ENCODE measurements at regions not wholly inside any gene's neighbourhood (a gene's known extent, or its start where the extent isn't known, plus 50 kb on each side); places are given as distances from the start of the nearest gene placed in this dataset.
A peak's percentile ranks its signal among the peaks of the same experiment; 100 is the strongest.
"Not testable (repeated sequence)": the region's sequence is repeated elsewhere in the genome, so short reads cannot be mapped to it uniquely, and the experiment has no call there.

DNA sequence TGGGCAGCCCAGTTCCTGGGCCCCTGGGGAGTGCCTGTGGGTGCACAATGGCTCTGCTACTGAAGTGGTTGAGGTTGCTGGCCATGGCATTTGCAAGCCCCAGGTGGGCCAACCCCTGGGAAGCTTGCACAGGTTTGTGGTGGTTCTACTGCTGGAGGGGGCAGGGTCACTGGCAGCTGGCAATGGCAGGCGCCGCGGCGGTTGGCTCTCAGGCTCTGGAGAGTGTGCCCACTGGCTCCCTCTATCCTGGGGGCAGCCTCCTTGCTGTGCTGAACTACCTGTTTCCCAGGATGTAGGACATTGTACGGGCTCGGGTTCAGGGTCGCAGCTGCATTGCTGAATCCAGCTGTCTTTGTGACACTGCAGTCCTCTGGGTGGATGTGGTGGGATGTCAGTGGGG, 180.2 kb upstream of the HES1 start:
- DNase-seq (ENCODE audit: low spot score), result no peak

DNA sequence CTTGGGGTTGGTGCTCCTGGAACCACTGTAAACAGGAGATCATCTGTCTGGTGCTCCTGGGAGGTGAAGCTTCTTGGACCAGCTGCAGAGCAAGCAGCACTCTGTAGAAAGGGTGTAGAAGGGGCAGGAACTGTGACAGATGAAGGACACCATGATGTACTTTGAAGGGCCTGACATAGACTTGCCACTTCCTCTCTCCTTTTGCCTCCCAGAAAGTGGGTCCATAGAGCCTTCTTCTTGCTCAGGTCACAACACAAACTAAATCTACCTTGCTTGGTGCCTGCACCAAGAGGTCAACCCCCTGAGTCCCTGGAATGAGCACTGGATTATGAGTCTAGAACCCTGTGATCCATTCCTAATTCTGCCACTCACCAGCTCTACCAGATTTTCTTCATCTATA, 176.1 kb upstream of the HES1 start:
- no peak for DNase-seq (ENCODE audit: low spot score)

DNA sequence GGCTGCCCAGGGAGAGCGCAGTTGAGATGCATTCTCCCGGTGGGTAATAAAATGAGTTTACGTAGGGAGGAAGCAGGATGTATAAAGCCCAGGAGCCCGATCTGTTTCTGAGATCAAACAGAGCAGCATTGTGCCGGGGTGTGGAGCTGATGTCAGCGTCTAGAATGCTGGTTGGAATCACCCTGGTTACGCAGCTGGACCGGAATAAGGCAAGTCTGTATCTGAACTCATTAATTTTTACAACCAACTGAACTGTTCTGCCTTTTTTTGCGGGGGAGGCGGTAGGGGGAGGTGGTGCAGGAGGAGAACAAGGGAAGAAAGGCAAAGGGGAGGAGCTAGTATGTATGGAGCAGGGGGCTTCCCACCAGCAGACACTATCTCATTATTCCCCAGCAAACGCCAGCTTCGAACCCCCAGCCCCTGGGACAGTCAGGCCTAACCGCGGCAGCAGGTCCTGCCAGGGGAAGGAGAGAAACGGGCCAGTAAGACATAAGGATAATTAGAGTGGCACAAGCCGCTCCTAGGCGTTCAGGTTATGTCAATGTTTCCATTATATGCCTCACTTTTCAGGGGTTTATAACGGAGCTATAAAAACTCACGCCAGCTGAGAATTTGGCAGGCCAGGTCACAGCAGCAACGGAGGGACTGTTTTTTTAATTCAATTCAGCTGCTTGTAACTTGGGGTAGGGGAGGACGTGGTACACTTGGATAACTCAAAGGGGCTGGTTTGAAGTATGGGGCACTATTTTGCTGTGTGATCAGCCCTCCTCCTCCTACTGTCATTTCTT, 175.3 kb upstream of the HES1 start:
- no peak for DNase-seq (ENCODE audit: low spot score)

DNA sequence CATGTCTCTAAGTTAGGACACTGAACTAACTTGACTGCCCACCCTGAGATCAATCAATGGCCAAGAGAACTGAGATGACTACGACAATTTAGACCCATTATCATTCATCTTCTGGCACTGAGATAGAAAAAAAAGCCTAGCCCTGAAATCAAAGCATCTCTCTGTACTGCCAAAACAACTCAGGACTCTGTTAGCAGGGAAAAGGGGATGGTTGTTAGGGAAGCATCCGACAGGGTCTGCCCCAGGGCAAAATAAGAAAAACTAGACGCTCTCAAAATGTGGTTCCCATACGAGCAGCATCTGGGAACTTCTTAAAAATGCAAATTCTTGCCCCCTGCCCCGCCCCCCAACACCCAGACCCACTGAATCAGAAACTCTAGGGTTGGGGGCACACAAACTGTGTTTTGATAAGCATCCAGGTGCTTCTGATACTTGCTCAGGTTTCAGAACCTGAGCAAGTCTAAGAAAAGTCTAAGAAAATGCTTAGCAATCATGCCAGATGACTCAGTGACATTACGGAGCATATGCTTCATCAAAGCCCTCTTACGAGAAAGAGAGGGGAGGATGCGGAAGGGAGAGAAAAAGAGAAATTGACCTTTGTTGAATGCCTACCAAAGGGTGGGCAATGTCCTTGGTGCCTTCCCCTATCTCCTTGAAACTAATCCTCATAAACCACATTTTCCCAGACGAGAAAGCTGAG, 172.8 kb upstream of the HES1 start:
- DNase-seq (ENCODE audit: low spot score), result no peak

DNA sequence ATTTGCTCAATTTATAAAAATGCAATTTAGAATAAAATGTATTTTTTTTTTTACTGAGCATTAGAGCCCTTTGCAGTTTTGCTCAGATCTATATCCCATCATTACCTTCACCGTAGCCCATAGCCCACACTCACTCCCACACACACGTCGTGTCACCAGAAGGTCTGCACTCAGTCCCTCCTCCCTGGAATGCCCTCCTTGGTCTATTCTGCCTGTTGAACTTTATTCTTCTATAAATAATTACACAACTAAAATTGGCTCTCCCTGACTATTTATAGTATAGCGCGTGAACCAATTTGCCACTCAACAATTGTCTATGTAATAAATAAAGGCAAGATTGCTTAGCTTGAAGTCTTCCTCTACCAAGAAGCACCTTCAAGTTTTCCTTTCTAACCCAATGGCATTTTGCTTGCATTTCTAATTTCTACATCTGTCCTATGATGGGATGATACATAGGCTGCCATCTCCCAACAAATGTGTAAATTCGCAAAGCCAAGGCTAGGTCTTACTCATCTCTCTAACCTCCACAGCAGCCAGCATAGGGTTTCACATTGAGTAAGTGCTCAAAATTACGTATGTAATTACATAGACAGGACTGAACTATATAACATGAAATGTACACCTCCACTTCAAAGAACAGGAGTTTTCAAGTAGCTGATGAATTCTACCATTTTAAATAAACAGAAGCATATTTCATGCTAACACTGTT, 172.0 kb upstream of the HES1 start:
- DNase-seq (ENCODE audit: low spot score), result no peak

DNA sequence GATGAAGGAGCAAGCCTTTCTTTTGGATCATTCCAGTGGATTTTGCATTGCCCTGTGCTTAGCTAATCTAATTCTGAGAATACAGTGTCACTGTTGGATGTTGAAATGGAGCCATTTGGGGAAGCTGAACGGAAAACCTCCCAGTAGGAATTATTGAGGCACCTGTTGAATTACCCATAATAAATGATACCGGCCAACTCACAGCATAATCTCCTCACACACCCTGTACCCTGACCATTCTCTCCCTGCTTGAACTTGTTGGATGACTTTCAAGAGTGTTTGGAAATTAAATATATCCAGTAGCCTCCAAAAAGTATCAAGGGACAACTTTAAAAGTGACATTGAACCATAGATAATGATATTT, 171.4 kb upstream of the HES1 start:
- DNase-seq (ENCODE audit: low spot score), result no peak

DNA sequence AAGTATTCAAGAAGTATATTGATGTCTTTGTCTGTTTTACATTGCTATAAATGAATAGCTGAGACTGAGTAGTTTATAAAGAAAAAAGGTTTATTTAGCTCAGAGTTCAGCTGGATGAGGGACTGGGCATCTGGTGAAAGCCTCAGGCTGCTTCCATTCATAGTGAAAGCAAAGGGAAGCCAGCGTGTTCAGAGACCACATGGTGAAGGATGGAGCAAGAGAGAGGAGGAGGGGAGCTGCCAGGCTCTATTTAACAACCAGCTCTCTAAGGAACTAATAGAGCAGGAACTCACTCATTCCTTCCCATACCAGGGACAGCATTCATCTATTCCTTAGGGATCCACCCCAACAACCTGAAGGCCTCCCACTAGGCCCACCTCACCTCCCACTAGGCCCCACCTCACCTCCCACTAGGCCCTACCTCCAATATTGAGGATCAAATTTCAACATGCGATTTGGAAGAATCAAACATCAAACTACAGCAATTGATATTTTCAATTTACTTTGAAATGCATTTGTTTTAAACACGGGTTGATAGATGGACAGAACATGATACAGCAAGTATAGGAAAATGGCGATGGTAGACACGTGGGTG, 167.5 kb upstream of the HES1 start:
- no peak for DNase-seq (ENCODE audit: low spot score)

DNA sequence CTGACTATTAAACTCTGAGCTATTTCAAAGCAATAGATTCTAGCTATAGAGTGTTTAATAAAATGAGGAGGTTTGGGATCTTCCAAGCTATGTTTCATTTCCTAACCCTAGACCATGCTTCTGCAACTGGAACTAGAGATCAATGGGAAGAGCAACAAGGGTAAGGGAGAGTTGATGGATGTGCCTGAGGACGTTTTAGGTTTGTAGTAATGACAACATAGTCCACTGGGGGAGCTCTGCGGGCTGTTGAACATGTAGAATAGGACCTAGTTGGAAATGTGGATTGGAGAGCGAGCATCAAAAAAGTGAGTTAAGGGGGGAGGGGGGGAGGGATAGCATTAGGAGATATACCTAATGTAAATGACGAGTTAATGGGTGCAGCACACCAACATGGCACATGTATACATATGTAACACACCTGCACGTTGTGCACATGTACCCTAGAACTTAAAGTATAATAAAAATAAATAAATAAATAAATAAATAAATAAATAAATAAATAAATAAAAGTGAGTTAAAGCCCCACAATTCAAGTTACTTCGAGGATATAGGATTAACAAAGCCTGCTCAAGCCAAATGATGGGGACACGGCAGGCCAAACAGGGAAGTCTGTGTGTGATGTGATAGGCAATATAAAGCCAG, 165.7 kb upstream of the HES1 start:
- DNase-seq (ENCODE audit: low spot score), result not testable (repeated sequence)

DNA sequence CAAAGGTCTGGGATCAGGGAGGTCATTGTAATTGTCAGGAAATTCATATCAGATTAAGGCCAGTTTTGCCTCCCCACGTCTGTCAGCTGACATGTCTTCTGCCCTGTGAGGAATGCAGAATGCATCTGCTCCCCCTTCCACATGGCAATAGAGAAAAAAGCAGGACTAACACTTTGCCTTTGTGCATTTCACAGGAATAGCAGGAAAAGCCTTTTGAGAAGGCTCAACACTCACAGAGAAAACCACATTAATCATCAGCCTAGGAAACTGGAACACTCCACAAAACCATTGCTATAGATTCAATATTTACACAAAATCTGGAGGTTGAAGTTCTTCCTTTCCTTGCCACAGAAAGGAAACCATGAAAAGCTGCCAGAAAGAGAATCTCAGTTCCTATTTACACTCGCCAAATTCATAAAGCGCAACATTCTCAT, 165.2 kb upstream of the HES1 start:
- DNase-seq (ENCODE audit: low spot score), result no peak

DNA sequence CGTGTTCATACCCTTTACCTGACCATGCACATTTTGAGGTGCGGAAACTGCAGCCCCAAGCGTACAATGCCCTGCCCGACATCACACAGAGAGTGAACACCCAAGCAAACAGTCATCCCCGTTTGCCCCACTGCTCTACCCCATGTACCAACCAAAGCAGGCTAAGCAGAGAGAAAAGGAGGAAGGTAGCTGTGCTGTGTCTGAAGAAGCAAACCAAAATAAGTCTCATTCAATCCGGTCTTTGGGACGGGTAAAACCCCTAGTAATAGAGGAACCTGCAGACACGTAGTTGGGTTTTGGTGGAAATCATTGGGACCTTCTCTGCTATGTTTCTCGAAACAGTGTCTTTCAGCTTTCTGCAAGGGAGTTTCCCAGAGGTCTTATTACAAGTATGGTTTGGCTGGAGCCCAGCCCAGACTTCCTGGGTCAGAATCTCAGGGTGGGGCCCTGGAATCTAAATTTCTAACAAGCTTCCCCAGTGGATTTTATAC, 164.6 kb upstream of the HES1 start:
- peak; percentile 44 for DNase-seq (ENCODE audit: low spot score)

DNA sequence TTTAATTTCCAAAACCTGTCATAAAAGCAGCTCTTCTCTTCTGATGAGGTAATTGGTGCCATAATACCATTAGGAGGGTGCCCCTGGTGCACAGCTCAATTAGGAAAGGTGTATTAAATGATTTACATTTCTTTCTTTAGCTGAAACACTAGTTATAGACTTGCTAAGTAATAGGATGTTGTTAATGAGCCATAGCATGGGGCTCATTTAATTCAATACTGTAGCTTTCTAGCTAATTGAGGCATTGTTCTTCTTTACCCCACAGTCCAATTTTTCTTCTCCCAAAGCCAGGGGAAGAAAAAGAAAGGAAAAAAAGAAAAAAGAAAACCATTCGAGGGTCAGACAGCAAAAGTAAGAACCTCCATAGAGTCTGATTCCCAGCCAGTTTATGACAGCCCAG, 164.0 kb upstream of the HES1 start:
- no peak for DNase-seq (ENCODE audit: low spot score)

DNA sequence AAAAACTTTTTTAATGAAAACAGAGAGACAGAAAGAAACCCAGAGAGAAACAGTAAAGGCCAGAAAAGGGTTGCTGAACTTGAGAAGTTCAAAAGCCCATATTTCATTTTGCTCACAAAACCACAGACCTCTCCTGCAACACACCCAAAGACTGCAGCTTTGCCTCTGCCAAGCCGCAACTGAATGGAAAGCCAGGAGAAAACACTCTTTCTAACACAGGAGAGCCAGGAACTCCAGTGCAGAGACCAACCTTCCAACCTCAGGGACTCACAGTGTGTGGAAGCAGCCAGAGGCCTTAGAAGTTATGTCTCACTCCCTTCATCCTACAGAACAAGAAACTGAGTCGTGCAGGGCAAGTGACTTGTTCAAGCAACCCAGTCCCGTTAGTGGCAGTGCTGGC, 163.1 kb upstream of the HES1 start:
- DNase-seq (ENCODE audit: low spot score), result no peak

DNA sequence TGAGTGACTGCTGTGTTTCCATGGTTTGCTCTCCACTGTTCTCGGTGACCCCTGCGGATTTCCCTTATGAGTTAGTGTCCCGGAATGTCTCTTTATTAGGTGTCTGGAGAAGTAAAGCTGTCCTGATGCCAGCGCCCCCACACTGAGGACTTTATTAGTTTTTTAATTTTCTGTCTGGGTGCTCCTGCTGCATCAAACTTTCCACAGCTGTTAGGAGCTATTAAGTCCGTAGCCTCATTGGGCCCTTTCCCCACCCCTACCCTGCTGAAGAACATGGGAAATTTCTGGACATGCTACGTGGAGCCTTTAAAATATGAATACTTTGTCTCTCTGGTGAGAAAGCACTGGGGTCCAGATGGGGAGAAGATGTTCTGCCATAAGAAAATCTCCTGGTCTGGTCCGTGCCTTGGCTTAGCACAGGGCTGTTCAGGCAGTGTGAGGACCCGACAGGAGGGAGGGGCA, 161.7 kb upstream of the HES1 start:
- no peak for DNase-seq (ENCODE audit: low spot score)

DNA sequence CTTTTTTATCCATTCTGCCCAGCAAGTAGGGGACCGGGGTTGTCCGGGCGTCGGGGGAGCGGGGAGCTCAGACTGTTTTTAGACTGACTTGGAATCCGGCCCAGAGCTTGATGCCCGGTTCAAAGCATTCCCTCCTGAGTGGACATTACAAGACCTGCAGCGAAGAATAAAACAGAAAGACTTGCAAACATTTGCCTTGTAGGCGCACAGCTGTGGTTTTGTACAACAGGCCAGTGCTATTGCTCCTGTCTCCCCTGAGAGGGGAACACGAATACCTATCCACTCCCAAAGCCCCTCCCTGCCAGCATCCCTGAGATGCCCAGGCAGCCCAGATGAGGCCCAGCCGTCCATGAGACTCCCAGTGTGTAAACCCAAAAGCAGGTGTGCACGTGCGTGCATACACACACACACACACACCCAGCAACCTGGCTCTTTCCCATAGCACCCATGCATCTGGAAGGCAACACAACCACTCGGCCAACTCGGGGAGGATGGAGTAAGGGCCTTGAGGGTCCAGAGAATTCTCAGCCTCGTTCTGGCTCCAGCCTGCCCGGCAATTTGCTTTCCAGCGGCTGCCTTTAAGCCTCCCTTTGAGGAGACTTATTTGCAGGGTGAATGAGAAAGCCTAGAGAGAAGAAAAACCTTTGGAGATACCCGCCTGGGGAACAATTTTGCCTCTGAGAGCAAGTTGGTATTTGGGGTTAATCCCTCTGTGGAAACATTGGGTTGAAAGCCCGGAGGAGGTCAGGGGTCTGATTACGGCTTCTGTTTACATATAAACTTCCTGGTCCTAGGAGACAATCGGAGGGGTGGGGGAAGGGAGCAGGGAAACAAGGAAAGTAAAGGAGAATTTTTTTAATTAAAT, 161.0 kb upstream of the HES1 start:
- peak; percentile 26 for DNase-seq (ENCODE audit: low spot score)

DNA sequence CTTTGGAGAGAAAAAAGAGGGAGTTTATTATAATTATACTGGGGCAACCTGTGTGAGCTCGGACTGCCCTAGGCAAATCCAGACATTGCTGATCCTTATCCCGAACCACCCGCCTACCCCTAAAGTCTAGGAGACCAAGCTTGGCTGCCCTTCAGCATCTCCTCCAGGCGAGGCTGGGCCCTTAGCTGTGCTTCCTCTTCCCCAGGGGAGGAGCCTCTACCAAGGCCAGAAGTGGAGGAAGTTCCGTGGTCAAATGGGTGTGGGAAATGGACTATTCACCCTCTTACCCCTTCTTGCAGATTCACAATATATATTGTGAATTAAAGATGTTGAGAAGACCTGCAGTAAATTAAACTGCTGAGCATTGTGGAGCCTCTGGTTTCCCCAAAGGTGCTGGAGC, 158.3 kb upstream of the HES1 start:
- no peak for DNase-seq (ENCODE audit: low spot score)

DNA sequence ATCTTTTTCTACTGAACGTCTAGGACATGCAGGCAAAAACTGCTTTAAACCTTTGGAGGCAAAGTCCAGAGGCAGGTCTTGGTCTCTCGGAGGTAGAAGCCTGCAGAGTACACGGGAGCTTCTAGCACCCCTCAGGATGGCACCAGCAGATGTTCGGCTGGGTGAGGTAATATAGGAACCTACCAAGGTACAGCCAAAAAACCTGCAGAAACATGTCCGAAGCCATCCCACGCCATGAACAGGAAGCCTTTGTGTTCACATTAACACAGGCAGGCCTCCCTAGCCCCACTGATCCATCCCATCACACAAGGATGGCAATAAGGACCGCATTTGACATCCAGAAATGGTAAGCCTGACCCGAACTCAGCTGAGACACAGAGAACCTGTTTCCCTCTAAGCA, 157.9 kb upstream of the HES1 start:
- DNase-seq (ENCODE audit: low spot score), result no peak

DNA sequence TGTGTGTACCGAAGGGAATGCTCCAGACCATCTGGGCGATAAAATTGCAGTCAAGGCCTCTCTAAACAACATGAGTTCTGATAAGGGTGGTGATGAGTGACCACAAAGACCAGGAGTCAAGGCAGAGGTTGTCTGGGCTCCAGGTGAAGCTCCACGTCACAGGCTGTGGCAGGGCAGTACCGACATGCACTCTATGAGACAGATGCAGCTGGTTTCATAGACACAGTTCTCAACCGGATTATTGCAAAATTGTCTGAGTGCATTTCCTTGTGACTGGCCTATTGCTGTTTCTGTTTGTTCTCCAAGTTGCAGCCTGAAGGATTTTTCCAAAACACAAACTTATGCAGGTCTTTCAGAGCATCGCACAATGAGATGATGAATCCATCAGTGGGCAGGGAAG, 157.5 kb upstream of the HES1 start:
- DNase-seq (ENCODE audit: low spot score), result no peak

DNA sequence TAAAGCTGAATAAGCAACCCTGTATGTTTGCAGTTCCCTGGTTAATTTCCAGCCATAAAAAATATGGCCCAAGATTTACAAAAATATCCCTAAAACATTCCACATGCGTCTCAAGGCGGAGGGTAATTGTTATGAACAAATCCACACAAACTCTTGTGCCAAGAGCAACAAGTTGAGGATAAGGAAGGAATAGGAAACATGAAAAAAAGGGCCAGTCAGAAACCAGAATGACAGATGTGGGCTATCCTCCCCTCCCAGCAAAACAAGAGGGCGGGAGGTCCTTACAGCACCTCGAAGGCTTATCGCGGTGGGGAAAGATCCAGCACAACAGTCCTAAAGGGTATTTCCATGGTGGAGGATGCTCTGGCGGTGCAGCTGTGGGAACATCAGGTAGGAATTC, 155.6 kb upstream of the HES1 start:
- no peak for DNase-seq (ENCODE audit: low spot score)

DNA sequence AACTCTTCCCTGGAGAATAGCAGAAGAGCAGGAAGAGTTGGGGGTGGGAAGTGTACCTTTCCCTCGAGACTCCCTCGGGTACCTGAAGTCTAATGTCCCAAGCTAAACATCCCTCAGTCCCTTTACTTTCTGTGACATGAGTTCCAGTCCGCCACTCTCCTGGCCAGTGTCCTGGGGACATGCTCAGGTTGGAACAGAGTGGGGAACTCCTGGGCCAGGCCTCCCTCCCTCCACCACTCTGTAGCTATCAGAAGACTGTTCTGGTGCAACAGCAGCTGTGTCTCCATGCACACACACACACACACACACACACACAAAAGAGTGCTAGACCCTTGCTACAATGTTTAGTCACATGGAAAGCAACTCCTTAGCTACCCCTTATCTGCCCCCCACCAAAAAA, 155.0 kb upstream of the HES1 start:
- DNase-seq (ENCODE audit: low spot score), result no peak

DNA sequence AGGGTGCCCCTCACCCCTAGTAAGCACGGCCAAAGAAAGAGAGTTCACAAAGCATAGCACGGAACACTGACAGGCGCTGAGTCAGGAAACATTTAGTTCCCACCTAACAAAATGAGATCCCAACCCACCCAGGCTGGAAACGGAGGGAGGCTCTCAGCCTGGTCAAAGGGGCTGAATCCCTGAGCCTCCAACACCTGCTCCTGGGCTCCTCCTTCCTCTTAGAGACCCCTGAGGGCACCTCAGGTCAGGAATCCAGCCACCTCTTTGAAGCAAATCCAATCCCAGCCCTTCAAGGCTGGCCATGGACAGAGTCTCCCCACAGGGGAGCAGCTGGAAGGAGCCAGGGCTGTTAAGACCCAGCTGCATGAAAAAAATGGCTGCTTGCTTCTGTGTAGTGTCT, 154.4 kb upstream of the HES1 start:
- DNase-seq (ENCODE audit: low spot score), result no peak

DNA sequence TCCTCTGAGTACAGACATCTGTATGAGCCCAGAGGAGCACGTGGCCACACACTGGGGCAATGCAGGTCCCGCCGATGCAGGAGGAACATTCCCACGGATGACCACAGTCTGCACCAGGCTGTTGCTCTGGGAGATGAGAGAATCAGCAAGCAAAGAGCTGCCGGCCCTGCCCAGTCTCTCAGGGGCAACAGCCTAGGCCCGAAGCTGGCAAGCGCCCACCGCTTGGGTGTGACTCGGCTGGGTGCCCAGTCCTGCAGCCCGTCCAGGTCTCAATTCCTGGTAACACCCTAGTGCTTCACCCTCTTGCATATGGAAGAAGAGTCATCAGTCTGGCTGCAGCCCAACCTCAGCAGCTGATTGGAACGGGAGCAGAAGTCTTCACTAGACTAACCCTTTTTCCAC, 153.7 kb upstream of the HES1 start:
- peak; percentile 83 for DNase-seq (ENCODE audit: low spot score)
